HCT116 (cell line): ENCODE measurements at regions not wholly inside any gene's neighbourhood (a gene's known extent, or its start where the extent isn't known, plus 50 kb on each side); places are given as distances from the start of the nearest gene placed in this dataset.

ENCODE experiments used
- ATAC-seq: fragments of 200-7000 bp; cut with Tn5 transposase; 2 replicates; pipeline ENCODE4 v1.9.1; 2020; ENCODE audit warnings: mild to moderate bottlenecking, moderate library complexity
- BruUV-seq: library from RNA; stranded (reverse); fragments of 400-500 nt; replicated peaks from 2 replicates; lab custom pipeline; 2021; lab: Mats Ljungman, UMichigan
- CTCF ChIA-PET: fragments of 300-600 bp; sonication (Branson Sonifier 250); formaldehyde crosslinking; loops from one replicate; lab custom pipeline; 2021; ENCODE audit warnings: antibody characterized with exemption; lab: Charles Lee
- POLR2A ChIA-PET: fragments of 300-600, 350-600 bp; sonication (Branson Sonifier 250); formaldehyde crosslinking; loops from one replicate; lab custom pipeline; 2021; ENCODE audit warnings: antibody characterized with exemption; lab: Charles Lee
- RAD21 ChIA-PET, 2 experiments: fragments of 300-600 bp; sonication (Branson Sonifier 250); formaldehyde crosslinking; loops; one replicate each; lab custom pipeline; 2023; ENCODE audit warnings: low total read pairs in 2 of 2; ENCODE audit not compliant: uncharacterized antibody in 2 of 2, unreplicated experiment in 2 of 2, low non-redundant PET in 1 of 2; lab: Charles Lee
- DNase-seq: peaks from one replicate; pipeline ENCODE4 v3.0.0-alpha.2; 2010; ENCODE audit warnings: low read depth, low spot score
- H2AFZ ChIP-seq: fragments of 200-600 bp; shearing (Covaris generic), sonication (generic); 2 replicates; pipeline ENCODE4 v1.6.1; 2017; ENCODE audit warnings: low read depth, mixed run types, mixed read lengths, antibody characterized with exemption, low read length; ENCODE audit not compliant: poor library complexity, severe bottlenecking
- H3K27ac ChIP-seq: 2 replicates; pipeline ENCODE4 v1.5.1; 2012; ENCODE audit warnings: low read depth, low read length
- H3K27me3 ChIP-seq: fragments of 200-600 bp; sonication (generic); 2 replicates; pipeline ENCODE4 v1.6.1; 2016; ENCODE audit warnings: mixed run types, low read length, mixed read lengths; ENCODE audit not compliant: insufficient read depth
- H3K36me3 ChIP-seq, 2 experiments: fragments of 200-500 bp in 1 of 2; fragments of 200-600 bp in 1 of 2; sonication (Bioruptor generic) in 1 of 2; sonication (generic) in 1 of 2; 2 replicates each; pipeline versions ENCODE4 v1.5.1 to v1.6.1; 2014 to 2016; ENCODE audit warnings: low read length in 2 of 2, inconsistent platforms in 1 of 2, mixed read lengths in 1 of 2, mixed run types in 1 of 2; ENCODE audit not compliant: insufficient read depth in 2 of 2, control insufficient read depth in 1 of 2
- H3K4me1 ChIP-seq, 2 experiments: fragments of 200-600 bp in 1 of 2; sonication (generic) in 1 of 2; 2 replicates each; pipeline versions ENCODE4 v1.5.1 to v1.6.1; 2012 to 2017; ENCODE audit warnings: low read length in 2 of 2, inconsistent platforms in 1 of 2, mild to moderate bottlenecking in 1 of 2, mixed read lengths in 1 of 2, mixed run types in 1 of 2, moderate library complexity in 1 of 2; ENCODE audit not compliant: insufficient read depth in 2 of 2, control insufficient read depth in 1 of 2
- H3K4me2 ChIP-seq: fragments of 200-600 bp; sonication (generic); 2 replicates; pipeline ENCODE4 v1.6.1; 2017; ENCODE audit warnings: mixed run types, low read length, mixed read lengths
- H3K4me3 ChIP-seq, 2 experiments: fragments of 200-600 bp in 1 of 2; sonication (generic) in 1 of 2; replicated peaks in 1 of 2; 2 replicates each; pipeline ENCODE4 v1.5.1; 2011 to 2016; ENCODE audit warnings: low read length in 2 of 2, control low read depth in 1 of 2, low read depth in 1 of 2, mild to moderate bottlenecking in 1 of 2, mixed read lengths in 1 of 2, mixed run types in 1 of 2
- H3K79me2 ChIP-seq: fragments of 200-600 bp; sonication (generic); 2 replicates; pipeline ENCODE4 v1.6.1; 2017; ENCODE audit warnings: mild to moderate bottlenecking, mixed run types, low read length, moderate library complexity, mixed read lengths; ENCODE audit not compliant: insufficient read depth
- H3K9ac ChIP-seq: fragments of 200-600 bp; sonication (generic); 2 replicates; pipeline ENCODE4 v1.6.1; 2016; ENCODE audit warnings: low read length, mixed read lengths
- H3K9me2 ChIP-seq: fragments of 200-600 bp; sonication (generic), shearing (Covaris generic); 2 replicates; pipeline ENCODE4 v1.6.1; 2017; ENCODE audit warnings: mixed run types, mild to moderate bottlenecking, moderate library complexity; ENCODE audit not compliant: insufficient read depth
- H3K9me3 ChIP-seq, 2 experiments: fragments of 200-500 bp in 1 of 2; fragments of 200-600 bp in 1 of 2; sonication (Bioruptor generic) in 1 of 2; sonication (generic) in 1 of 2; 2 replicates each; pipeline ENCODE4 v1.6.1; 2014 to 2017; ENCODE audit warnings: low read length in 2 of 2, mixed read lengths in 2 of 2, inconsistent platforms in 1 of 2, low read depth in 1 of 2, mild to moderate bottlenecking in 1 of 2, mixed run types in 1 of 2, moderate library complexity in 1 of 2; ENCODE audit not compliant: control insufficient read depth in 1 of 2, insufficient read depth in 1 of 2
- H4K20me1 ChIP-seq: fragments of 200-600 bp; sonication (generic), shearing (Covaris generic); 2 replicates; pipeline ENCODE4 v1.6.1; 2017; ENCODE audit warnings: mixed run types, mild to moderate bottlenecking, moderate library complexity; ENCODE audit not compliant: insufficient read depth
- JUND ChIP-seq: IDR thresholded peaks from 2 replicates; pipeline ENCODE4 v1.6.1; 2012
- POLR2A ChIP-seq: IDR thresholded peaks from 2 replicates; pipeline ENCODE4 v1.7.0; 2011; ENCODE audit warnings: borderline replicate concordance; ENCODE audit not compliant: insufficient read depth, insufficient read length; ENCODE audit errors: extremely low read depth
- POLR2AphosphoS5 ChIP-seq: IDR thresholded peaks from 2 replicates; pipeline ENCODE4 v1.6.1; 2011; ENCODE audit warnings: mild to moderate bottlenecking, low read depth, low read length, moderate library complexity
- RAD21 ChIP-seq: IDR thresholded peaks from 2 replicates; pipeline ENCODE4 v1.6.1; 2012; ENCODE audit warnings: low read depth, mild to moderate bottlenecking
- SIN3A ChIP-seq: IDR thresholded peaks from 2 replicates; pipeline ENCODE4 v1.6.1; 2012; ENCODE audit warnings: low read depth
- SP1 ChIP-seq: IDR thresholded peaks from 2 replicates; pipeline ENCODE4 v1.6.1; 2012; ENCODE audit warnings: low read depth
- TCF7L2 ChIP-seq: IDR thresholded peaks from 2 replicates; pipeline ENCODE4 v1.7.0; 2011; ENCODE audit warnings: borderline replicate concordance, inconsistent platforms; ENCODE audit not compliant: insufficient read depth, insufficient read length; ENCODE audit errors: extremely low read depth
- YY1 ChIP-seq: IDR thresholded peaks from 2 replicates; pipeline ENCODE4 v1.6.1; 2011; ENCODE audit warnings: low read length, low read depth, moderate library complexity, mild to moderate bottlenecking; ENCODE audit not compliant: insufficient replicate concordance; ENCODE audit errors: extremely low read depth
- intact Hi-C: fragments of 100-400 bp; cut with micrococcal nuclease; formaldehyde crosslinking; loops from 2 replicates; pipeline ENCODE4 v1.10.0; 2022
- TF ChIP-seq, protein P1 (sequence below): IDR thresholded peaks from 2 replicates; pipeline ENCODE4 v1.6.1; 2012
- TF ChIP-seq, protein P2 (sequence below), 3 experiments: fragments of 200-600 bp in 1 of 3; sonication (generic) in 1 of 3; IDR thresholded peaks in 2 of 3; conservative IDR thresholded peaks in 1 of 3; 2 replicates each; pipeline ENCODE4 v1.5.1; 2012 to 2017; ENCODE audit warnings: low read depth in 2 of 3, low read length in 2 of 3, antibody characterized with exemption in 1 of 3, borderline replicate concordance in 1 of 3, control low read depth in 1 of 3, mild to moderate bottlenecking in 1 of 3, mixed read lengths in 1 of 3, mixed run types in 1 of 3, moderate library complexity in 1 of 3; ENCODE audit not compliant: insufficient read depth in 1 of 3
- TF ChIP-seq, protein P3 (sequence below): IDR thresholded peaks from 2 replicates; pipeline ENCODE4 v1.6.1; 2012

GRCh38 chr2:167670588-167670987 lies 576.8 kb downstream of the STK39 start:
- ChIA-PET POLR2A (no interaction called here), RAD21 (no interaction called here), CTCF (no interaction called here)
- H3K4me1 ChIP-seq, result no peaks in the 10 kb centered on the region
- H3K36me3 ChIP-seq, result no peaks in the 10 kb centered on the region
- H3K27me3 ChIP-seq, result no peaks in the 10 kb centered on the region
- H3K27ac ChIP-seq, result no peak overlapping the region
- H3K9me3 ChIP-seq, result no peaks in the 10 kb centered on the region
- no peaks in the 10 kb centered on the region for H3K9me2 ChIP-seq
- no peak overlapping the region for H3K4me2 ChIP-seq
- intact Hi-C loops, result no loop called here
- H2AFZ ChIP-seq, result no peak overlapping the region
- no peak overlapping the region for H3K4me3 ChIP-seq
- DNase-seq (no peak), ATAC-seq (no peak)
- no peak overlapping the region for H3K9ac ChIP-seq
- no peaks in the 10 kb centered on the region for H3K79me2 ChIP-seq
- no peaks in the 10 kb centered on the region for H4K20me1 ChIP-seq
- BruUV-seq, result no TSS peak
- TF ChIP-seq TCF7L2 (no peak), YY1 (no peak), SIN3A (no peak), JUND (no peak), SP1 (no peak), POLR2A (no peak), RAD21 (no peak), POLR2AphosphoS5 (no peak)
- TF ChIP-seq, protein P1, sequence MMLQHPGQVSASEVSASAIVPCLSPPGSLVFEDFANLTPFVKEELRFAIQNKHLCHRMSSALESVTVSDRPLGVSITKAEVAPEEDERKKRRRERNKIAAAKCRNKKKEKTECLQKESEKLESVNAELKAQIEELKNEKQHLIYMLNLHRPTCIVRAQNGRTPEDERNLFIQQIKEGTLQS, result no peak
- TF ChIP-seq, protein P2, sequence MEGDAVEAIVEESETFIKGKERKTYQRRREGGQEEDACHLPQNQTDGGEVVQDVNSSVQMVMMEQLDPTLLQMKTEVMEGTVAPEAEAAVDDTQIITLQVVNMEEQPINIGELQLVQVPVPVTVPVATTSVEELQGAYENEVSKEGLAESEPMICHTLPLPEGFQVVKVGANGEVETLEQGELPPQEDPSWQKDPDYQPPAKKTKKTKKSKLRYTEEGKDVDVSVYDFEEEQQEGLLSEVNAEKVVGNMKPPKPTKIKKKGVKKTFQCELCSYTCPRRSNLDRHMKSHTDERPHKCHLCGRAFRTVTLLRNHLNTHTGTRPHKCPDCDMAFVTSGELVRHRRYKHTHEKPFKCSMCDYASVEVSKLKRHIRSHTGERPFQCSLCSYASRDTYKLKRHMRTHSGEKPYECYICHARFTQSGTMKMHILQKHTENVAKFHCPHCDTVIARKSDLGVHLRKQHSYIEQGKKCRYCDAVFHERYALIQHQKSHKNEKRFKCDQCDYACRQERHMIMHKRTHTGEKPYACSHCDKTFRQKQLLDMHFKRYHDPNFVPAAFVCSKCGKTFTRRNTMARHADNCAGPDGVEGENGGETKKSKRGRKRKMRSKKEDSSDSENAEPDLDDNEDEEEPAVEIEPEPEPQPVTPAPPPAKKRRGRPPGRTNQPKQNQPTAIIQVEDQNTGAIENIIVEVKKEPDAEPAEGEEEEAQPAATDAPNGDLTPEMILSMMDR (IDR thresholded peaks at IDR 0.05 in 2 of 3, conservative IDR thresholded peaks at IDR 0.05 in 1 of 3; ENCODE audit: borderline replicate concordance in 1 of 3, insufficient read depth in 1 of 3, low read depth in 2 of 3, low read length in 2 of 3), result no peak
- TF ChIP-seq, protein P3, sequence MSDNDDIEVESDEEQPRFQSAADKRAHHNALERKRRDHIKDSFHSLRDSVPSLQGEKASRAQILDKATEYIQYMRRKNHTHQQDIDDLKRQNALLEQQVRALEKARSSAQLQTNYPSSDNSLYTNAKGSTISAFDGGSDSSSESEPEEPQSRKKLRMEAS, result no peak
